Mesenchymal stem cell (in vitro differentiated cells and primary cell): ENCODE measurements at regions not wholly inside any gene's neighbourhood (a gene's known extent, or its start where the extent isn't known, plus 50 kb on each side); places are given as distances from the start of the nearest gene placed in this dataset.
A peak's percentile ranks its signal among the peaks of the same experiment; 100 is the strongest.

Source experiments
- DNase-seq: peaks from one replicate; pipeline ENCODE4 v3.0.0-alpha.2; 2013
- H2AFZ ChIP-seq: one replicate; pipeline ENCODE4 v1.6.1; 2013; ENCODE audit warnings: low read depth, mild to moderate bottlenecking, control low read depth, inconsistent platforms, low read length, moderate library complexity
- H2AK5ac ChIP-seq: 2 replicates; pipeline ENCODE4 v1.6.1; 2013; ENCODE audit warnings: low read length, moderate library complexity, mild to moderate bottlenecking, inconsistent platforms; ENCODE audit not compliant: severe bottlenecking
- H2BK120ac ChIP-seq: one replicate; pipeline ENCODE4 v1.6.1; 2013; ENCODE audit warnings: low read depth, mild to moderate bottlenecking, inconsistent platforms, low read length, moderate library complexity
- H2BK12ac ChIP-seq, 2 experiments: one replicate each; pipeline ENCODE4 v1.6.1; 2013; ENCODE audit warnings: inconsistent platforms in 2 of 2, low read length in 2 of 2, mild to moderate bottlenecking in 2 of 2, moderate library complexity in 2 of 2, control low read depth in 1 of 2
- H2BK15ac ChIP-seq: one replicate; pipeline ENCODE4 v1.6.1; 2013; ENCODE audit warnings: mild to moderate bottlenecking, low read depth, inconsistent platforms; ENCODE audit not compliant: poor library complexity, severe bottlenecking
- H2BK5ac ChIP-seq: 2 replicates; pipeline ENCODE4 v1.6.1; 2013; ENCODE audit warnings: low read depth, mild to moderate bottlenecking, low read length, control low read depth, inconsistent platforms; ENCODE audit not compliant: poor library complexity, severe bottlenecking
- H3K14ac ChIP-seq, 2 experiments: one replicate each; pipeline ENCODE4 v1.6.1; 2013; ENCODE audit warnings: inconsistent platforms in 2 of 2, low read length in 2 of 2, control low read depth in 1 of 2, mild to moderate bottlenecking in 1 of 2, moderate library complexity in 1 of 2
- H3K18ac ChIP-seq, 2 experiments: one replicate each; pipeline ENCODE4 v1.6.1; 2013; ENCODE audit warnings: inconsistent platforms in 2 of 2, low read length in 2 of 2, control low read depth in 1 of 2, low read depth in 1 of 2, mild to moderate bottlenecking in 1 of 2
- H3K23ac ChIP-seq, 2 experiments: one replicate each; pipeline ENCODE4 v1.6.1; 2013; ENCODE audit warnings: inconsistent platforms in 2 of 2, low read length in 2 of 2, mild to moderate bottlenecking in 2 of 2, moderate library complexity in 2 of 2, control low read depth in 1 of 2
- H3K27ac ChIP-seq: 2 replicates; pipeline ENCODE4 v1.5.1; 2013; ENCODE audit warnings: mild to moderate bottlenecking, moderate library complexity, low read length, control low read depth, inconsistent platforms; ENCODE audit not compliant: poor library complexity, severe bottlenecking
- H3K27me3 ChIP-seq, 2 experiments: 2 replicates each; pipeline versions ENCODE4 v1.6.1 to v1.7.0; 2013; ENCODE audit warnings: low read length in 2 of 2, mild to moderate bottlenecking in 2 of 2, moderate library complexity in 2 of 2, control low read depth in 1 of 2, inconsistent platforms in 1 of 2; ENCODE audit not compliant: control insufficient read depth in 1 of 2, insufficient read depth in 1 of 2
- H3K36me3 ChIP-seq, 2 experiments: 2 replicates each; pipeline versions ENCODE4 v1.6.1 to v1.7.0; 2013; ENCODE audit warnings: low read length in 2 of 2, control low read depth in 1 of 2, inconsistent platforms in 1 of 2, low read depth in 1 of 2, mild to moderate bottlenecking in 1 of 2; ENCODE audit not compliant: insufficient read depth in 2 of 2, control insufficient read depth in 1 of 2
- H3K4ac ChIP-seq, 2 experiments: one replicate each; pipeline ENCODE4 v1.6.1; 2013; ENCODE audit warnings: inconsistent platforms in 2 of 2, low read length in 2 of 2, mild to moderate bottlenecking in 2 of 2, moderate library complexity in 2 of 2, control low read depth in 1 of 2, low read depth in 1 of 2
- H3K4me1 ChIP-seq: 2 replicates; pipeline ENCODE4 v1.6.1; 2013; ENCODE audit warnings: low read depth, low read length, control low read depth; ENCODE audit not compliant: control insufficient read depth, insufficient read depth
- H3K4me2 ChIP-seq: 2 replicates; pipeline ENCODE4 v1.6.1; 2013; ENCODE audit warnings: low read length, mild to moderate bottlenecking, inconsistent platforms; ENCODE audit not compliant: poor library complexity, severe bottlenecking
- H3K4me3 ChIP-seq, 2 experiments: 2 replicates each; pipeline versions ENCODE4 v1.5.1 to v1.7.0; 2013; ENCODE audit warnings: low read length in 2 of 2, mild to moderate bottlenecking in 2 of 2, control low read depth in 1 of 2, low read depth in 1 of 2; ENCODE audit not compliant: insufficient read depth in 1 of 2
- H3K79me1 ChIP-seq: replicated peaks from 2 replicates; pipeline ENCODE4 v1.6.1; 2013; ENCODE audit warnings: mild to moderate bottlenecking, control low read depth, low read length, inconsistent platforms; ENCODE audit not compliant: poor library complexity, severe bottlenecking
- H3K9ac ChIP-seq: 2 replicates; pipeline ENCODE4 v1.7.0; 2013; ENCODE audit warnings: mild to moderate bottlenecking, low read length, moderate library complexity
- H3K9me3 ChIP-seq: 2 replicates; pipeline ENCODE4 v1.7.0; 2013; ENCODE audit warnings: mild to moderate bottlenecking, low read length; ENCODE audit not compliant: control insufficient read depth
- H4K8ac ChIP-seq: one replicate; pipeline ENCODE4 v1.6.1; 2013; ENCODE audit warnings: inconsistent platforms, mild to moderate bottlenecking, low read length, moderate library complexity
- H4K91ac ChIP-seq: one replicate; pipeline ENCODE4 v1.6.1; 2013; ENCODE audit warnings: mild to moderate bottlenecking, low read length, inconsistent platforms
- WGBS: methylation state at CpG from one replicate; pipeline ENCODE4 v1.1.7; 2013; ENCODE audit warnings: mixed read lengths; 5-methylcytosine and 5-hydroxymethylcytosine counted together

DNA sequence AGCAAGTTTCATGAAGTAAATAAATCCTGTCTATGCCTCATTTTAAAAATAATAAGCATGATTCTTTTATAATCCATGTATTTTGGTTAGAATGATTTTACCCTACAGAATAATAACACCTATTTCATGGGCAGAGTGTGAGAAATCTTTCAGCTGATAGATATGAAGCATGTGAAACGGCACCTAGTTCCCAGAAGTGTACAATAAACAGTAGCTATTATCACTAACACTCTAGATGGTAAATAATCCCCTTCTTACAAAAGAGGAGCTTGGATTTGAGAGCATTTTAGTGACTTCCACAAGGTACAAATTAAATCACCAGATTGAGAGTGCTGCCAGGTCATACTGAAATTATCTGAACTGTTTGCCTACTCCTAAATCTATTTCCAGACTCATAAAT, 95.3 kb upstream of the NRIP1 start:
- H2BK12ac ChIP-seq = no peak overlapping the region
- no peaks in the 10 kb centered on the region for H3K4me1 ChIP-seq
- no peak overlapping the region for H3K14ac ChIP-seq
- no peak overlapping the region for H3K4ac ChIP-seq
- no peak overlapping the region for H3K23ac ChIP-seq
- no peak overlapping the region for H3K27ac ChIP-seq
- no peaks in the 10 kb centered on the region for H3K27me3 ChIP-seq
- no peak overlapping the region for H3K4me2 ChIP-seq
- no peak overlapping the region for H4K91ac ChIP-seq
- no peak overlapping the region for H4K8ac ChIP-seq
- H3K4me3 ChIP-seq = no peak overlapping the region
- no peaks in the 10 kb centered on the region for H3K79me1 ChIP-seq
- H3K9ac ChIP-seq = no peak overlapping the region
- H3K18ac ChIP-seq = no peak overlapping the region
- no peak for DNase-seq
- no peak overlapping the region for H2BK120ac ChIP-seq
- H3K36me3 ChIP-seq = no peaks in the 10 kb centered on the region
- H3K9me3 ChIP-seq = peaks cover 24% of the 10 kb centered on the region
- H2BK5ac ChIP-seq = no peak overlapping the region
- no peak overlapping the region for H2BK15ac ChIP-seq
- H2AK5ac ChIP-seq = no peak overlapping the region
- WGBS = 60% methylated on average over 1 of the region's 1 CpG
- no peak overlapping the region for H2AFZ ChIP-seq

DNA sequence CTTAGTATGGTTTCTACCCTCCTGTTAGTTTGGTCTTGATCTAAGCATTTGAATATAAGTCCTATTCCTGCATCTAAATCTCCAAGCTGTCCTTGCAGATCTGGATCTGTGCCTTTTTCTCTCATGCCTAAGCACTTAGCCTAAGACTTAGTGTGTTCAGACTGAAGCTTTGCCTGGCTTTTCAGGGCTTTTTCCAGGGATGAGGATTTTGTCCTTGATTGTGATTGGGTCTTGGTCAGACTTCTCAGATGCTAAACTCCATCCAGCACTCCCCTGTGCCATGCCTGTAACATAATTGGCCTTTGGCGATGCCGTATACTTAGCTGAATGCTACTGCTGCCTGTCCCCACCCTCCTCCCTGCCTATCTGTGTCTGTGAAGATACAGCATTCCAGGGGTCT, 98.1 kb upstream of the NRIP1 start:
- no peaks in the 10 kb centered on the region for H3K4me1 ChIP-seq
- no peak overlapping the region for H4K91ac ChIP-seq
- H3K23ac ChIP-seq = no peak overlapping the region
- no peak overlapping the region for H3K9ac ChIP-seq
- no peak overlapping the region for H2AK5ac ChIP-seq
- H2BK120ac ChIP-seq = no peak overlapping the region
- H2BK5ac ChIP-seq = no peak overlapping the region
- no peak overlapping the region for H3K18ac ChIP-seq
- 90% methylated on average over 2 of the region's 2 CpGs for WGBS
- H3K27ac ChIP-seq = no peak overlapping the region
- no peak overlapping the region for H3K4ac ChIP-seq
- H3K14ac ChIP-seq = peak overlapping the region in 1 of 2 experiments; percentile 90
- no peak overlapping the region for H3K4me3 ChIP-seq
- no peaks in the 10 kb centered on the region for H3K79me1 ChIP-seq
- H2AFZ ChIP-seq = no peak overlapping the region
- H3K4me2 ChIP-seq = no peak overlapping the region
- no peak overlapping the region for H2BK15ac ChIP-seq
- no peaks in the 10 kb centered on the region for H3K27me3 ChIP-seq
- no peaks in the 10 kb centered on the region for H3K36me3 ChIP-seq
- H3K9me3 ChIP-seq = peaks cover 6% of the 10 kb centered on the region
- no peak overlapping the region for H2BK12ac ChIP-seq
- no peak overlapping the region for H4K8ac ChIP-seq
- no peak for DNase-seq

DNA sequence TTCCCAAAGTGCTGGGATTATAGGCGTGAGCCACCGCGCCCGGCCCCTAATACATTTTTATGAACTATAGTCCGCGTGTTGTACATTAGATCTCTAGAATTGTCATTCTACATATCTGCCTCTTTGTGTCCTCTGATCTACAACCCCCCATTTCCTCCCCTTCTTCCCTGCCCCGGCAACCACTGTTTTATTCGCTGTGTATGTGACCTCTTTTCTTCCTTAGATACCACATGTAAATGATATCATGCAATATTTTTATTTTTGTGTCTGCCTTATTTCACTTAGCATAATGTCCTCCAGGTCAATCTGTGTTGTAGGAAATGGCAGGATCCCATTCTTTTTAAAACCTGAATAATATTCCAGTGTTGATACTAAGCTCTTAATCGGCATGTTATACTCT, 99.5 kb upstream of the NRIP1 start:
- Histone ChIP-seq H2AK5ac (no peak overlapping the region), H3K4me3 (no peak overlapping the region), H3K36me3 (no peaks in the 10 kb centered on the region), H2BK12ac (no peak overlapping the region), H3K18ac (no peak overlapping the region), H2BK5ac (no peak overlapping the region), H2BK120ac (no peak overlapping the region), H3K9ac (no peak overlapping the region), H3K27ac (no peak overlapping the region), H3K79me1 (no peaks in the 10 kb centered on the region), H4K91ac (no peak overlapping the region), H3K4ac (no peak overlapping the region), H2BK15ac (no peak overlapping the region), H2AFZ (no peak overlapping the region), H3K14ac (no peak overlapping the region), H4K8ac (no peak overlapping the region), H3K27me3 (no peaks in the 10 kb centered on the region), H3K9me3 (no peaks in the 10 kb centered on the region), H3K4me1 (no peaks in the 10 kb centered on the region), H3K23ac (no peak overlapping the region), H3K4me2 (no peak overlapping the region)
- 98% methylated on average over 8 of the region's 9 CpGs for WGBS
- no peak for DNase-seq

DNA sequence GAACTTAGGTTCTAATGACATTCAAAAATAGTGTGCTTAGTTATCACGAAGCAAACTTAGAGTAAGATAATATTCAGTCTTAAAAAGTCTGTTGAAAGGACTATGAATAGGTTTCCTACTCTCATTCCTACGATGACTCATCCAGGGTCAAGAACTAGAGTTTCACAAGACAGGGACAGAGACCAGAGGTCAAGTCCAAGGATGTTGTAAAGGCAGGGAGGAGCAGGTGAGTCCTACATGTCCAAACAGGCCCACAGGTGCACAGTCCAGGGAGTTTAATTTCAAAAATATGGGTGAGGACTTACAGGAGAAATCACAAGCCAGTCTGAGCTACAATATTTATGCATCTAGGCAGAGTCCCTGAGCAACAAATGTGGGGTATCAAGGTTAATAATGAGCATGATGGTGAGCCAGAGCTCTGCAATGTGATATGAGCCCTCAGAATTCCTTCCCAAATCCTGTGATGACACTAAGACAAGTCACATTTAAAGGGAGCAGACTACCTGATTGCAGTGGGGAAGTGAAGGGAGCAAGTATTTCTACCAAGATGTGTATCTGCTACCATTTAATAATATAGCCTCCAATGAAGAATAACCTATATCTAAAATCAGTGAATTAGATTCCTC, 100.0 kb upstream of the NRIP1 start:
- H3K4ac ChIP-seq = no peak overlapping the region
- H3K9me3 ChIP-seq = no peaks in the 10 kb centered on the region
- no peak overlapping the region for H3K23ac ChIP-seq
- H4K91ac ChIP-seq = no peak overlapping the region
- no peak overlapping the region for H3K4me3 ChIP-seq
- no peak overlapping the region for H4K8ac ChIP-seq
- no peak overlapping the region for H2BK5ac ChIP-seq
- peak; percentile 1 for DNase-seq
- H2BK15ac ChIP-seq = no peak overlapping the region
- no peak overlapping the region for H2AK5ac ChIP-seq
- H3K9ac ChIP-seq = no peak overlapping the region
- no peak overlapping the region for H2BK12ac ChIP-seq
- no peak overlapping the region for H3K27ac ChIP-seq
- WGBS = 80% methylated on average over 1 of the region's 2 CpGs
- H2AFZ ChIP-seq = no peak overlapping the region
- H3K79me1 ChIP-seq = no peaks in the 10 kb centered on the region
- no peak overlapping the region for H3K4me2 ChIP-seq
- H3K36me3 ChIP-seq = no peaks in the 10 kb centered on the region
- H2BK120ac ChIP-seq = no peak overlapping the region
- H3K27me3 ChIP-seq = no peaks in the 10 kb centered on the region
- no peak overlapping the region for H3K14ac ChIP-seq
- no peak overlapping the region for H3K18ac ChIP-seq
- H3K4me1 ChIP-seq = no peaks in the 10 kb centered on the region
